ENCODE measurements at regions not wholly inside any gene's neighbourhood (a gene's known extent, or its start where the extent isn't known, plus 50 kb on each side); places are given as distances from the start of the nearest gene placed in this dataset.

DNA sequence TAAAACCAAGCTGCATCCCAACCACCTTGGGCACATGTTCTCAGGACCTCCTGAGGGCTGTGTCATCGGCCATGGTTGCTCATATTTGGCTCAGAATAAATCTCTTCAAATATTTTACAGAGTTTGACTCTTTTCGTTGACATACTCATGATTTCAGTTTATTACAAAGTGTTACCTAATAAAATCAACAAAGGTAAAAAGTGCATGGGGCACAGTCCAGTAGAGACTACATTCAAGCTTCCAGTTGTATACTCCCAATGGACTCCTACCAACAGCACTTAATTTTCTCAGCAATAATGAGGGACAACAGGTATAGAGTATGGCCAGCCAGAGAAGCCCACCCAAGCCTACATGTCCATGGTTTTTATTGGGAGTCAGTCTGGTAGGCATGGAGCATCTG lies 347.9 kb upstream of the FAT3 start:
- no peak overlapping the region for H2BK120ac ChIP-seq (ENCODE audit: low read depth, low read length)
- H3K9ac ChIP-seq (ENCODE audit: low read depth, low read length, poor library complexity) = no peak overlapping the region
- no peaks in the 10 kb centered on the region for H3K36me3 ChIP-seq (replicated peaks in 1 of 2; ENCODE audit: control insufficient read depth in 2 of 2, insufficient read depth in 2 of 2, low read length in 2 of 2)
- no peak overlapping the region for H3K27ac ChIP-seq (replicated peaks; ENCODE audit: low read length)
- no peak overlapping the region for H3K14ac ChIP-seq (ENCODE audit: low read length)
- no peak overlapping the region for H4K8ac ChIP-seq (ENCODE audit: low read depth, low read length)
- DNase-seq (ENCODE audit: low spot score) = no peak
- H3K4ac ChIP-seq (ENCODE audit: low read length) = no peak overlapping the region
- no peak overlapping the region for H2AFZ ChIP-seq (ENCODE audit: low read length)
- H3K18ac ChIP-seq (ENCODE audit: low read length) = no peak overlapping the region
- no peaks in the 10 kb centered on the region for H3K9me3 ChIP-seq (replicated peaks in 1 of 2; ENCODE audit: control insufficient read depth in 2 of 2, insufficient read depth in 1 of 2, low read depth in 1 of 2, low read length in 2 of 2)
- no peak overlapping the region for H3K4me2 ChIP-seq (ENCODE audit: insufficient read depth, low read length, poor library complexity, severe bottlenecking)
- H2BK15ac ChIP-seq (ENCODE audit: low read length) = no peak overlapping the region
- no peak overlapping the region for H3K4me3 ChIP-seq (ENCODE audit: low read length in 2 of 2)
- H2BK5ac ChIP-seq (ENCODE audit: low read length) = no peak overlapping the region
- H2BK12ac ChIP-seq (ENCODE audit: low read length) = no peak overlapping the region
- H3K79me1 ChIP-seq (ENCODE audit: low read depth, low read length) = no peaks in the 10 kb centered on the region
- no CpG with 5 or more reads among the region's 2 CpGs for WGBS, 2 donors (ENCODE audit: extremely low coverage in 2 of 2, insufficient read length in 2 of 2, insufficient replicate concordance in 1 of 2)
- no peak overlapping the region for H4K91ac ChIP-seq (ENCODE audit: low read depth, low read length, poor library complexity)
- H3K23ac ChIP-seq (ENCODE audit: low read depth, low read length, poor library complexity) = no peak overlapping the region
- H3K27me3 ChIP-seq (ENCODE audit: control insufficient read depth in 3 of 3, insufficient read depth in 3 of 3, low read depth in 1 of 3, low read length in 3 of 3) = no peaks in the 10 kb centered on the region
- H2AK5ac ChIP-seq (ENCODE audit: low read depth, low read length) = no peak overlapping the region
- peaks cover 2 to 6% of the 10 kb centered on the region in 2 donors for H3K4me1 ChIP-seq (ENCODE audit: control insufficient read depth in 2 of 2, insufficient read depth in 1 of 2, low read depth in 1 of 2, low read length in 2 of 2)

DNA sequence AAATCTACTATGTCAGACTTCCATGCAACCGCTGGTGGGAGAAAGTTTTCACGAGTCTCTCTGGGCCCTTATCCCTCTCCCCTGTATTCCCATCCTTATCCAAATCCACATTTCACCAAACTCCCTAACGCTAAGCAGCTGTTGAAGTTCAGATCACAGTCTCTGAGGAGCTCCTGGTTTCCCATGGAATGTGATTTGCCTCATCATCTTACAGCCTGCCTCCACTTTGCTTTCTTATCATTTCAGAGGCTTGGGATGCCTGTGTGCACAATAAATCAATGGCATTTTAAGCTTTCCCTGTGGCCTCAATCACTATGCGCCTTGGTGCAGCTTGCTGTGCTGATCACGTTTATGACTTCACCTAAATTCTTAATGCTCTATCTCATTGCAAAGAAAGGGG lies 352.4 kb upstream of the FAT3 start:
- H2AK5ac ChIP-seq (ENCODE audit: low read depth, low read length) = no peak overlapping the region
- H3K27me3 ChIP-seq (ENCODE audit: control insufficient read depth in 3 of 3, insufficient read depth in 3 of 3, low read depth in 1 of 3, low read length in 3 of 3) = no peaks in the 10 kb centered on the region
- no peak overlapping the region for H3K4ac ChIP-seq (ENCODE audit: low read length)
- H3K4me2 ChIP-seq (ENCODE audit: insufficient read depth, low read length, poor library complexity, severe bottlenecking) = no peak overlapping the region
- H3K9me3 ChIP-seq (replicated peaks in 1 of 2; ENCODE audit: control insufficient read depth in 2 of 2, insufficient read depth in 1 of 2, low read depth in 1 of 2, low read length in 2 of 2) = no peaks in the 10 kb centered on the region
- H2BK15ac ChIP-seq (ENCODE audit: low read length) = no peak overlapping the region
- H2BK12ac ChIP-seq (ENCODE audit: low read length) = no peak overlapping the region
- no peaks in the 10 kb centered on the region for H3K79me1 ChIP-seq (ENCODE audit: low read depth, low read length)
- H4K8ac ChIP-seq (ENCODE audit: low read depth, low read length) = no peak overlapping the region
- no peak overlapping the region for H3K27ac ChIP-seq (replicated peaks; ENCODE audit: low read length)
- no peak overlapping the region for H4K91ac ChIP-seq (ENCODE audit: low read depth, low read length, poor library complexity)
- no peak overlapping the region for H3K9ac ChIP-seq (ENCODE audit: low read depth, low read length, poor library complexity)
- no CpG with 5 or more reads among the region's 5 CpGs for WGBS, 2 donors (ENCODE audit: extremely low coverage in 2 of 2, insufficient read length in 2 of 2, insufficient replicate concordance in 1 of 2)
- no peak overlapping the region for H3K14ac ChIP-seq (ENCODE audit: low read length)
- no peak overlapping the region for H2AFZ ChIP-seq (ENCODE audit: low read length)
- peaks cover 7 to 11% of the 10 kb centered on the region in 2 donors for H3K4me1 ChIP-seq (ENCODE audit: control insufficient read depth in 2 of 2, insufficient read depth in 1 of 2, low read depth in 1 of 2, low read length in 2 of 2)
- no peaks in the 10 kb centered on the region for H3K36me3 ChIP-seq (replicated peaks in 1 of 2; ENCODE audit: control insufficient read depth in 2 of 2, insufficient read depth in 2 of 2, low read length in 2 of 2)
- DNase-seq (ENCODE audit: low spot score) = no peak
- no peak overlapping the region for H3K18ac ChIP-seq (ENCODE audit: low read length)
- no peak overlapping the region for H3K4me3 ChIP-seq (ENCODE audit: low read length in 2 of 2)
- H2BK120ac ChIP-seq (ENCODE audit: low read depth, low read length) = no peak overlapping the region
- H3K23ac ChIP-seq (ENCODE audit: low read depth, low read length, poor library complexity) = no peak overlapping the region
- H2BK5ac ChIP-seq (ENCODE audit: low read length) = no peak overlapping the region

GRCh38 chr11:91871791-91872190 lies 352.8 kb upstream of the FAT3 start:
- Histone ChIP-seq H3K79me1 (ENCODE audit: low read depth, low read length) (no peaks in the 10 kb centered on the region), H2AK5ac (ENCODE audit: low read depth, low read length) (no peak overlapping the region), H3K27ac (replicated peaks; ENCODE audit: low read length) (no peak overlapping the region), H3K9ac (ENCODE audit: low read depth, low read length, poor library complexity) (no peak overlapping the region), H3K4me2 (ENCODE audit: insufficient read depth, low read length, poor library complexity, severe bottlenecking) (no peak overlapping the region), H3K9me3 (replicated peaks in 1 of 2; ENCODE audit: control insufficient read depth in 2 of 2, insufficient read depth in 1 of 2, low read depth in 1 of 2, low read length in 2 of 2) (no peaks in the 10 kb centered on the region), H2BK15ac (ENCODE audit: low read length) (no peak overlapping the region), H3K36me3 (replicated peaks in 1 of 2; ENCODE audit: control insufficient read depth in 2 of 2, insufficient read depth in 2 of 2, low read length in 2 of 2) (no peaks in the 10 kb centered on the region), H3K23ac (ENCODE audit: low read depth, low read length, poor library complexity) (no peak overlapping the region), H3K4me1 (ENCODE audit: control insufficient read depth in 2 of 2, insufficient read depth in 1 of 2, low read depth in 1 of 2, low read length in 2 of 2) (peaks cover 7 to 11% of the 10 kb centered on the region in 2 donors), H3K18ac (ENCODE audit: low read length) (no peak overlapping the region), H3K14ac (ENCODE audit: low read length) (no peak overlapping the region), H2BK12ac (ENCODE audit: low read length) (no peak overlapping the region), H4K91ac (ENCODE audit: low read depth, low read length, poor library complexity) (no peak overlapping the region), H3K4me3 (ENCODE audit: low read length in 2 of 2) (no peak overlapping the region), H2BK120ac (ENCODE audit: low read depth, low read length) (no peak overlapping the region), H3K4ac (ENCODE audit: low read length) (no peak overlapping the region), H4K8ac (ENCODE audit: low read depth, low read length) (no peak overlapping the region), H2AFZ (ENCODE audit: low read length) (no peak overlapping the region), H2BK5ac (ENCODE audit: low read length) (no peak overlapping the region), H3K27me3 (ENCODE audit: control insufficient read depth in 3 of 3, insufficient read depth in 3 of 3, low read depth in 1 of 3, low read length in 3 of 3) (no peaks in the 10 kb centered on the region)
- DNase-seq (ENCODE audit: low spot score) = no peak
- no CpG with 5 or more reads among the region's 1 CpG for WGBS, 2 donors (ENCODE audit: extremely low coverage in 2 of 2, insufficient read length in 2 of 2, insufficient replicate concordance in 1 of 2)

GRCh38 chr11:91871048-91871447 lies 353.6 kb upstream of the FAT3 start:
- Histone ChIP-seq H3K27ac (replicated peaks; ENCODE audit: low read length) (no peak overlapping the region), H2BK12ac (ENCODE audit: low read length) (no peak overlapping the region), H3K27me3 (ENCODE audit: control insufficient read depth in 3 of 3, insufficient read depth in 3 of 3, low read depth in 1 of 3, low read length in 3 of 3) (no peaks in the 10 kb centered on the region), H4K91ac (ENCODE audit: low read depth, low read length, poor library complexity) (no peak overlapping the region), H2BK15ac (ENCODE audit: low read length) (no peak overlapping the region), H3K79me1 (ENCODE audit: low read depth, low read length) (no peaks in the 10 kb centered on the region), H3K36me3 (replicated peaks in 1 of 2; ENCODE audit: control insufficient read depth in 2 of 2, insufficient read depth in 2 of 2, low read length in 2 of 2) (no peaks in the 10 kb centered on the region), H2BK5ac (ENCODE audit: low read length) (no peak overlapping the region), H3K4me2 (ENCODE audit: insufficient read depth, low read length, poor library complexity, severe bottlenecking) (no peak overlapping the region), H2BK120ac (ENCODE audit: low read depth, low read length) (no peak overlapping the region), H3K18ac (ENCODE audit: low read length) (no peak overlapping the region), H3K9ac (ENCODE audit: low read depth, low read length, poor library complexity) (no peak overlapping the region), H2AK5ac (ENCODE audit: low read depth, low read length) (no peak overlapping the region), H2AFZ (ENCODE audit: low read length) (no peak overlapping the region), H3K14ac (ENCODE audit: low read length) (no peak overlapping the region), H4K8ac (ENCODE audit: low read depth, low read length) (no peak overlapping the region), H3K4me3 (ENCODE audit: low read length in 2 of 2) (no peak overlapping the region), H3K4me1 (ENCODE audit: control insufficient read depth in 2 of 2, insufficient read depth in 1 of 2, low read depth in 1 of 2, low read length in 2 of 2) (peaks cover 7 to 11% of the 10 kb centered on the region in 2 donors), H3K9me3 (replicated peaks in 1 of 2; ENCODE audit: control insufficient read depth in 2 of 2, insufficient read depth in 1 of 2, low read depth in 1 of 2, low read length in 2 of 2) (no peaks in the 10 kb centered on the region), H3K4ac (ENCODE audit: low read length) (no peak overlapping the region), H3K23ac (ENCODE audit: low read depth, low read length, poor library complexity) (no peak overlapping the region)
- DNase-seq (ENCODE audit: low spot score) = no peak
- WGBS, 2 donors (ENCODE audit: extremely low coverage in 2 of 2, insufficient read length in 2 of 2, insufficient replicate concordance in 1 of 2) = no CpG with 5 or more reads among the region's 2 CpGs
